OCI-LY1 (cell line): ENCODE measurements at regions not wholly inside any gene's neighbourhood (a gene's known extent, or its start where the extent isn't known, plus 50 kb on each side); places are given as distances from the start of the nearest gene placed in this dataset.
"Not testable (repeated sequence)": the region's sequence is repeated elsewhere in the genome, so short reads cannot be mapped to it uniquely, and the experiment has no call there.

Experiments used
- H2AFZ ChIP-seq: fragments of 200-600 bp; sonication (generic), shearing (Covaris generic); 2 replicates; pipeline ENCODE4 v1.6.0; 2014; ENCODE audit warnings: antibody characterized with exemption, mild to moderate bottlenecking, low read length
- H3F3A ChIP-seq: fragments of 200-600 bp; sonication (generic), shearing (Covaris generic); 2 replicates; pipeline ENCODE4 v1.6.0; 2014; ENCODE audit warnings: mild to moderate bottlenecking, antibody characterized with exemption, low read length, moderate library complexity; ENCODE audit not compliant: insufficient read depth
- H3K27ac ChIP-seq: fragments of 200-600 bp; sonication (generic); 2 replicates; pipeline ENCODE4 v1.5.1; 2014; ENCODE audit warnings: low read length, mixed run types, mild to moderate bottlenecking, low read depth; ENCODE audit not compliant: poor library complexity, severe bottlenecking
- H3K27me3 ChIP-seq: fragments of 200-600 bp; sonication (generic); 2 replicates; pipeline ENCODE4 v1.6.0; 2014; ENCODE audit warnings: antibody characterized with exemption, mild to moderate bottlenecking, low read length, moderate library complexity; ENCODE audit not compliant: insufficient read depth
- H3K36me3 ChIP-seq: fragments of 200-600 bp; sonication (generic); 2 replicates; pipeline ENCODE4 v1.6.1; 2014; ENCODE audit warnings: mild to moderate bottlenecking, antibody characterized with exemption, low read length, moderate library complexity, mixed read lengths; ENCODE audit not compliant: insufficient read depth
- H3K4me1 ChIP-seq: fragments of 200-600 bp; sonication (generic); 2 replicates; pipeline ENCODE4 v1.5.1; 2014; ENCODE audit warnings: mild to moderate bottlenecking, low read length, moderate library complexity; ENCODE audit not compliant: insufficient read depth, severe bottlenecking
- H3K4me2 ChIP-seq: fragments of 200-600 bp; sonication (generic), shearing (Covaris generic); 2 replicates; pipeline ENCODE4 v1.6.1; 2014; ENCODE audit warnings: low read length
- H3K4me3 ChIP-seq: fragments of 200-600 bp; sonication (generic); 2 replicates; pipeline ENCODE4 v1.5.1; 2014; ENCODE audit warnings: low read length, low read depth, mild to moderate bottlenecking, mixed read lengths; ENCODE audit not compliant: poor library complexity, severe bottlenecking
- H3K79me2 ChIP-seq: fragments of 200-600 bp; shearing (Covaris generic); 2 replicates; pipeline ENCODE4 v1.6.1; 2016; ENCODE audit warnings: mixed run types, low read length, mixed read lengths; ENCODE audit not compliant: insufficient read depth
- H3K9ac ChIP-seq: fragments of 200-600 bp; sonication (generic), shearing (Covaris generic); 2 replicates; pipeline ENCODE4 v1.6.1; 2014; ENCODE audit warnings: mild to moderate bottlenecking, low read length, mixed read lengths
- H3K9me2 ChIP-seq: fragments of 200-600 bp; sonication (generic), shearing (Covaris generic); 2 replicates; pipeline ENCODE4 v1.6.1; 2014; ENCODE audit warnings: low read depth, mild to moderate bottlenecking, low read length, mixed read lengths
- H3K9me3 ChIP-seq: fragments of 200-600 bp; shearing (Covaris generic); 2 replicates; pipeline ENCODE4 v1.6.1; 2014; ENCODE audit warnings: low read length, mixed read lengths
- H4K20me1 ChIP-seq: fragments of 200-600 bp; sonication (generic), shearing (Covaris generic); 2 replicates; pipeline ENCODE4 v1.6.0; 2016; ENCODE audit warnings: mild to moderate bottlenecking, low read length; ENCODE audit not compliant: insufficient read depth
- EZH2 ChIP-seq: fragments of 200-600 bp; sonication (generic), shearing (Covaris generic); IDR thresholded peaks from 2 replicates; pipeline ENCODE4 v1.8.0; 2017; ENCODE audit warnings: borderline replicate concordance, mixed run types, mild to moderate bottlenecking, antibody characterized with exemption, low read length, moderate library complexity, mixed read lengths
- TF ChIP-seq, protein P1 (sequence below): fragments of 200-600 bp; sonication (generic), shearing (Covaris generic); IDR thresholded peaks from 2 replicates; pipeline ENCODE4 v1.5.1; 2017; ENCODE audit warnings: mild to moderate bottlenecking, antibody characterized with exemption, low read length, moderate library complexity, mixed read lengths

DNA sequence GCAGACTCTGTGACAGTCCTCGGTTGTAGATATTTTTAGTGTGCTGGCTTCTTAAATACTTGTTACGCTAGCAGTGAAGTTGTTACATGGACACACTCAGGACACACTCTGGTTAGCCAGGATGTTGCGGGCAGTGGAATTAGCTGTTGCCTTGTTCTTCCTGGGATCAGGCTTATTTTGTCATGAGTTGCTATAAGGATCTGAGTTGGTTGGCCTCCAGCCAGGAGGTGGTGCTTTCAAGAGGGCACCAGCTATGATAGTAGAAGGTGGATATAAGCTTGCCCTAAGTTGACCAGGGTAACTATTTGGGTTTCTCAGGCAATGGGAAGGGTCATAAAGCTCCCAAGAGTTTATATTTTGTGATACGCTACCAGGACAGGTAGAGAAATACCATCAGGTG is 150.1 kb upstream of the C1GALT1 start:
- H3K36me3 ChIP-seq, result no peaks in the 10 kb centered on the region
- H3K4me3 ChIP-seq, result no peak overlapping the region
- H3K9me2 ChIP-seq, result no peaks in the 10 kb centered on the region
- no peaks in the 10 kb centered on the region for H3K4me1 ChIP-seq
- H3K9ac ChIP-seq, result no peak overlapping the region
- H3K9me3 ChIP-seq, result no peaks in the 10 kb centered on the region
- H3K4me2 ChIP-seq, result no peak overlapping the region
- H2AFZ ChIP-seq, result no peak overlapping the region
- no peaks in the 10 kb centered on the region for H3K27me3 ChIP-seq
- H3K27ac ChIP-seq, result no peak overlapping the region
- H4K20me1 ChIP-seq, result no peaks in the 10 kb centered on the region
- H3F3A ChIP-seq, result no peaks in the 10 kb centered on the region
- TF ChIP-seq, protein P1, sequence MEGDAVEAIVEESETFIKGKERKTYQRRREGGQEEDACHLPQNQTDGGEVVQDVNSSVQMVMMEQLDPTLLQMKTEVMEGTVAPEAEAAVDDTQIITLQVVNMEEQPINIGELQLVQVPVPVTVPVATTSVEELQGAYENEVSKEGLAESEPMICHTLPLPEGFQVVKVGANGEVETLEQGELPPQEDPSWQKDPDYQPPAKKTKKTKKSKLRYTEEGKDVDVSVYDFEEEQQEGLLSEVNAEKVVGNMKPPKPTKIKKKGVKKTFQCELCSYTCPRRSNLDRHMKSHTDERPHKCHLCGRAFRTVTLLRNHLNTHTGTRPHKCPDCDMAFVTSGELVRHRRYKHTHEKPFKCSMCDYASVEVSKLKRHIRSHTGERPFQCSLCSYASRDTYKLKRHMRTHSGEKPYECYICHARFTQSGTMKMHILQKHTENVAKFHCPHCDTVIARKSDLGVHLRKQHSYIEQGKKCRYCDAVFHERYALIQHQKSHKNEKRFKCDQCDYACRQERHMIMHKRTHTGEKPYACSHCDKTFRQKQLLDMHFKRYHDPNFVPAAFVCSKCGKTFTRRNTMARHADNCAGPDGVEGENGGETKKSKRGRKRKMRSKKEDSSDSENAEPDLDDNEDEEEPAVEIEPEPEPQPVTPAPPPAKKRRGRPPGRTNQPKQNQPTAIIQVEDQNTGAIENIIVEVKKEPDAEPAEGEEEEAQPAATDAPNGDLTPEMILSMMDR, result no peak
- no peak for TF ChIP-seq EZH2
- no peaks in the 10 kb centered on the region for H3K79me2 ChIP-seq

DNA sequence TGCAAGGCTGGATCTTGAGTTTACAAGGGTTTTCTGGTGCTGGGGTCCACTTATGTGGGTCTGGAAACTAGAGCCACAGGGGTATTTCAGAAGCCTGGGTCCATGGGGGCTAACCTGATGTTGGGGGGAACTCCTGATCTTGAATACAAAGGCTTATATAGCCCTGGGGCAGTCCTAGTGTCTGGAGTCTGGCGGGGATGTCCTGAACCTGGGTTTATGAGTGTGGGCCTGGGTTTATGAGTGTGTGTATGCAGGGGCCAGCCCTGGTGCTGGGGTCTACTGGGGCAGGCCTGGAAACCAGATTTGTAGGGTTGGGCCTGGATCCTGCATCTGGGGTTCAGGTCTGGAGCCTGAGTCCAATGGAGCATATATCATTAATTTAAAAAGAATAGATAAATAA is 146.5 kb upstream of the C1GALT1 start:
- Histone ChIP-seq H4K20me1 (no peaks in the 10 kb centered on the region), H3K79me2 (no peaks in the 10 kb centered on the region), H3K9ac (no peak overlapping the region), H3K4me1 (no peaks in the 10 kb centered on the region), H3K9me3 (no peaks in the 10 kb centered on the region), H3K9me2 (no peaks in the 10 kb centered on the region), H3F3A (no peaks in the 10 kb centered on the region), H3K4me2 (no peak overlapping the region), H3K36me3 (no peaks in the 10 kb centered on the region), H3K27me3 (no peaks in the 10 kb centered on the region), H3K27ac (no peak overlapping the region), H3K4me3 (no peak overlapping the region), H2AFZ (no peak overlapping the region)
- TF ChIP-seq, protein P1, result no peak
- no peak for TF ChIP-seq EZH2

DNA sequence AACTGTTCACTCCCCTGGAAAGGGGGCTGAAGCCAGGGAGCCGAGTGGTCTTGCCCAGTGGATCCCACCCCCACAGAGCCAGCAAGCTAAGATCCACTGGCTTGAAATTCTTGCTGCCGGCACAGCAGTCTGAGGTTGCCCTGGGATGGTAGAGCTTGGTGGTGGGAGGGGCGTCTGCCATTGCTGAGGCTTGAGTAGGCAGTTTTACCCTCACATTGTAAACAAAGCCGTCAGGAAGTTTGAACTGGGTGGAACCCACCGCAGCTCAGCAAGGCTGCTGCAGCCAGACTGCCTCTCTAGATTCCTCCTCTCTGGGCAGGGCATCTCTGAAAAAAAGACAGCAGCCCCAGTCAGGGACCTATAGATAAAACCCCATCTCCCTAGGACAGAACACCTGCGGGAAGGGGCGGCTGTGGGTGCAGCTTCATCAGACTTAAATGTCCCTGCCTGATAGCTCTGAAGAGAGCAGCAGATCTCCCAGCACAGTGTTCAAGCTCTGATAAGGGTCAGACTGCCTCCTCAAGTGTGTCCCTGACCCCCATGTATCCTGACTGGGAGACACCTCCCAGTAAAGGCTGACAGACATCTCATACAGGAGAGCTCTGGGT is 140.0 kb upstream of the C1GALT1 start:
- not testable (repeated sequence) for H3K27me3 ChIP-seq, H3K9me2 ChIP-seq, H3K4me3 ChIP-seq, H4K20me1 ChIP-seq, H3K27ac ChIP-seq, H3K9ac ChIP-seq, H3K36me3 ChIP-seq, H3K9me3 ChIP-seq, H3K4me1 ChIP-seq, H3F3A ChIP-seq, H3K4me2 ChIP-seq, H2AFZ ChIP-seq, H3K79me2 ChIP-seq

DNA sequence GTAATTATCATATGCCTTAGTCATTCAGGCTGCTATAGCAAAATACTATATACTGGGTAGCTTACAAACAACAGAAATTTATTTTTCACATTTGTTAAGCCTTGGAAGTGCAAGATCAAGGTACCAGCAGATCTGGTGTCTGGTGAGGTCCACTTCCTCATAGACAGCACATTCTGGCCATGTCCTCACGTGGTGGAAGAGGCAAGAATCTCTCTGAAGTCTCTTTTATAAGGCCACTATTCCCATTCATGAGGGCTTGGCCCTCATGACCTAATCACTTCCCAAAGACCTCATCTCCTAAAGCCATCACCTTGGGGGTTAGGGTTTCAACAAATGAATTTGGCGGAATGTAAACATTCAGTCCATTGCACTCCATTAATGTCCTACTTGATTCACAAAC is 137.5 kb upstream of the C1GALT1 start:
- no peak overlapping the region for H3K4me2 ChIP-seq
- H3K27ac ChIP-seq, result no peak overlapping the region
- TF ChIP-seq, protein P1, result no peak
- TF ChIP-seq EZH2, result no peak
- H3K79me2 ChIP-seq, result no peaks in the 10 kb centered on the region
- H2AFZ ChIP-seq, result no peak overlapping the region
- no peak overlapping the region for H3K4me3 ChIP-seq
- H3K4me1 ChIP-seq, result no peaks in the 10 kb centered on the region
- H3K27me3 ChIP-seq, result no peaks in the 10 kb centered on the region
- H3K9ac ChIP-seq, result no peak overlapping the region
- H3K36me3 ChIP-seq, result no peaks in the 10 kb centered on the region
- H3K9me2 ChIP-seq, result no peaks in the 10 kb centered on the region
- H3F3A ChIP-seq, result no peaks in the 10 kb centered on the region
- no peaks in the 10 kb centered on the region for H4K20me1 ChIP-seq
- H3K9me3 ChIP-seq, result no peaks in the 10 kb centered on the region
